PC-3 (cell line): ENCODE measurements at regions not wholly inside any gene's neighbourhood (a gene's known extent, or its start where the extent isn't known, plus 50 kb on each side); places are given as distances from the start of the nearest gene placed in this dataset.
A peak's percentile ranks its signal among the peaks of the same experiment; 100 is the strongest.

Source experiments
- ATAC-seq: fragments of 200-7000 bp; cut with Tn5 transposase; 2 replicates; pipeline ENCODE4 v1.9.1; 2020; ENCODE audit warnings: mild to moderate bottlenecking, moderate library complexity
- BruUV-seq: library from RNA; stranded (reverse); fragments of 400-500 nt; replicated peaks from 2 replicates; lab custom pipeline; 2021; lab: Mats Ljungman, UMichigan
- CTCF ChIA-PET: fragments of 300-600 bp; sonication (Branson Sonifier 250); formaldehyde crosslinking; loops from one replicate; lab custom pipeline; 2022; ENCODE audit warnings: antibody characterized with exemption; lab: Charles Lee
- POLR2A ChIA-PET: fragments of 300-600 bp; sonication (Branson Sonifier 250); formaldehyde crosslinking; loops from one replicate; lab custom pipeline; 2022; ENCODE audit warnings: antibody characterized with exemption; ENCODE audit not compliant: unreplicated experiment; lab: Charles Lee
- DNase-seq: peaks from one replicate; pipeline ENCODE4 v3.0.0-alpha.2; 2015
- H2AFZ ChIP-seq: fragments of 300-600 bp; sonication (generic); 2 replicates; pipeline ENCODE4 v1.6.0; 2016; ENCODE audit warnings: antibody characterized with exemption, low read length
- H3F3A ChIP-seq: fragments of 300-600 bp; sonication (generic); one replicate; pipeline ENCODE4 v1.6.0; 2017; ENCODE audit warnings: antibody characterized with exemption, low read length, control low read depth, mild to moderate bottlenecking; ENCODE audit not compliant: unreplicated experiment
- H3K27ac ChIP-seq: fragments of 300-600 bp; sonication (generic); 2 replicates; pipeline ENCODE4 v1.5.1; 2016; ENCODE audit warnings: mild to moderate bottlenecking, low read length
- H3K27me3 ChIP-seq: fragments of 300-600 bp; sonication (generic); 2 replicates; pipeline ENCODE4 v1.6.1; 2016; ENCODE audit warnings: low read length, mixed read lengths
- H3K36me3 ChIP-seq: fragments of 300-600 bp; sonication (generic); 2 replicates; pipeline ENCODE4 v1.6.1; 2016; ENCODE audit warnings: low read depth, mixed run types, low read length, mixed read lengths
- H3K4me1 ChIP-seq: fragments of 300-600 bp; sonication (generic); 2 replicates; pipeline ENCODE4 v1.5.1; 2016; ENCODE audit warnings: low read length; ENCODE audit not compliant: insufficient read depth
- H3K4me2 ChIP-seq: fragments of 300-600 bp; sonication (generic); 2 replicates; pipeline ENCODE4 v1.6.0; 2016; ENCODE audit warnings: low read length
- H3K4me3 ChIP-seq: fragments of 300-600 bp; sonication (generic); 2 replicates; pipeline ENCODE4 v1.5.1; 2016; ENCODE audit warnings: mild to moderate bottlenecking, low read length, mixed read lengths
- H3K79me2 ChIP-seq: fragments of 300-600 bp; sonication (generic); 2 replicates; pipeline ENCODE4 v1.6.1; 2017; ENCODE audit warnings: low read length, mixed read lengths
- H3K9ac ChIP-seq: fragments of 300-600 bp; sonication (generic); 2 replicates; pipeline ENCODE4 v1.6.0; 2016; ENCODE audit warnings: mild to moderate bottlenecking, low read length
- H3K9me2 ChIP-seq: fragments of 300-600 bp; sonication (generic); replicated peaks from 2 replicates; pipeline ENCODE4 v1.6.1; 2016; ENCODE audit warnings: mixed run types, low read length, mixed read lengths
- H3K9me3 ChIP-seq: fragments of 300-600 bp; sonication (generic); 2 replicates; pipeline ENCODE4 v1.6.1; 2016; ENCODE audit warnings: low read length, mixed read lengths
- H4K20me1 ChIP-seq: fragments of 300-600 bp; sonication (generic); 2 replicates; pipeline ENCODE4 v1.6.1; 2016; ENCODE audit warnings: low read length, mixed read lengths
- CTCF ChIP-seq: fragments of 300-600 bp; sonication (generic); conservative IDR thresholded peaks from 2 replicates; pipeline ENCODE4 v1.5.1; 2017; ENCODE audit warnings: antibody characterized with exemption, low read depth, mild to moderate bottlenecking, low read length
- EZH2 ChIP-seq: fragments of 300-600 bp; sonication (generic); IDR thresholded peaks from one replicate; pipeline ENCODE4 v1.6.1; 2017; ENCODE audit warnings: antibody characterized with exemption, mild to moderate bottlenecking, low read length; ENCODE audit not compliant: unreplicated experiment
- EZH2phosphoT487 ChIP-seq: fragments of 300-600 bp; sonication (generic); IDR thresholded peaks from 2 replicates; pipeline ENCODE4 v1.6.1; 2018; ENCODE audit warnings: mild to moderate bottlenecking, antibody characterized with exemption, low read length, borderline replicate concordance
- intact Hi-C: fragments of 100-400 bp; cut with micrococcal nuclease; formaldehyde crosslinking; loops from 2 replicates; pipeline ENCODE4 v1.9.0; 2023

GRCh38 chrX:92247076-92247475 is 467.9 kb downstream of the PCDH11X start:
- BruUV-seq = no TSS peak
- intact Hi-C loops = no loop called here
- Histone ChIP-seq H3F3A (no peaks in the 10 kb centered on the region), H3K4me2 (peak overlapping the region; percentile 39), H3K9me2 (no peaks in the 10 kb centered on the region), H4K20me1 (no peaks in the 10 kb centered on the region), H3K36me3 (no peaks in the 10 kb centered on the region), H2AFZ (peak overlapping the region; percentile 34; the same call in 1 of the 2 replicates), H3K9me3 (no peaks in the 10 kb centered on the region), H3K27me3 (no peaks in the 10 kb centered on the region), H3K4me1 (peaks cover 8% of the 10 kb centered on the region), H3K4me3 (no peak overlapping the region), H3K9ac (no peak overlapping the region), H3K79me2 (no peaks in the 10 kb centered on the region), H3K27ac (0 out of 2 replicates have a peak overlapping the region, but pooled peaks have one; percentile 9)
- ChIA-PET POLR2A (no interaction called here), CTCF (no interaction called here)
- no peak for TF ChIP-seq CTCF
- no peak for TF ChIP-seq EZH2phosphoT487
- TF ChIP-seq EZH2 = no peak
- peak; percentile 96 for ATAC-seq
- peak; percentile 62 for DNase-seq

- peaks cover 8% of the 10 kb centered on the region for H3K4me1 ChIP-seq
- DNase-seq (peak; percentile 18), ATAC-seq (peak; percentile 61)
- no peak overlapping the region for H3K4me3 ChIP-seq
- no peaks in the 10 kb centered on the region for H4K20me1 ChIP-seq
- POLR2A ChIA-PET = no interaction called here
- no peaks in the 10 kb centered on the region for H3F3A ChIP-seq
- no peaks in the 10 kb centered on the region for H3K27me3 ChIP-seq
- no peaks in the 10 kb centered on the region for H3K36me3 ChIP-seq
- no peaks in the 10 kb centered on the region for H3K9me3 ChIP-seq
- H3K4me2 ChIP-seq = no peak overlapping the region
- no peak overlapping the region for H3K27ac ChIP-seq
- no TSS peak for BruUV-seq
- H3K79me2 ChIP-seq = no peaks in the 10 kb centered on the region
- no peak for TF ChIP-seq CTCF
- TF ChIP-seq EZH2phosphoT487 = no peak
- TF ChIP-seq EZH2 = no peak
- intact Hi-C loops = no loop called here
- no peak overlapping the region for H3K9ac ChIP-seq
- H3K9me2 ChIP-seq = no peaks in the 10 kb centered on the region
- CTCF ChIA-PET = no interaction called here
- no peak overlapping the region for H2AFZ ChIP-seq
These were observed 469.9 kb downstream of the PCDH11X start for GRCh38 chrX:92249125-92249524.

- no peaks in the 10 kb centered on the region for H3K79me2 ChIP-seq
- ATAC-seq (no peak), DNase-seq (no peak)
- ChIA-PET CTCF (no interaction called here), POLR2A (no interaction called here)
- no peak overlapping the region for H3K9ac ChIP-seq
- BruUV-seq = no TSS peak
- intact Hi-C loops = no loop called here
- no peaks in the 10 kb centered on the region for H3K27me3 ChIP-seq
- no peaks in the 10 kb centered on the region for H3K9me3 ChIP-seq
- H3K9me2 ChIP-seq = no peaks in the 10 kb centered on the region
- no peak overlapping the region for H3K27ac ChIP-seq
- no peak overlapping the region for H3K4me2 ChIP-seq
- H3K4me1 ChIP-seq = no peaks in the 10 kb centered on the region
- TF ChIP-seq EZH2phosphoT487 (no peak), CTCF (no peak), EZH2 (no peak)
- no peaks in the 10 kb centered on the region for H3F3A ChIP-seq
- no peak overlapping the region for H2AFZ ChIP-seq
- no peaks in the 10 kb centered on the region for H4K20me1 ChIP-seq
- no peak overlapping the region for H3K4me3 ChIP-seq
- no peaks in the 10 kb centered on the region for H3K36me3 ChIP-seq
These were observed 480.9 kb downstream of the PCDH11X start for GRCh38 chrX:92260102-92260501.
